A549 (cell line): ENCODE measurements at regions not wholly inside any gene's neighbourhood (a gene's known extent, or its start where the extent isn't known, plus 50 kb on each side); places are given as distances from the start of the nearest gene placed in this dataset.

Experiments
- ATAC-seq, 2 experiments: fragments of 200-7000 bp in 1 of 2; fragments of >200 bp in 1 of 2; cut with Nextera tagmentation in 1 of 2; cut with Tn5 transposase in 1 of 2; 3 replicates each; pipeline versions ENCODE4 v1.8.0 to v1.9.1; 2018 to 2020; ENCODE audit warnings: mild to moderate bottlenecking in 1 of 2, moderate library complexity in 1 of 2
- CTCF ChIA-PET: fragments of 300-600 bp; sonication (Branson Sonifier 250); formaldehyde crosslinking; extraction: SDS; loops from one replicate; lab custom pipeline; 2021; ENCODE audit warnings: antibody characterized with exemption, inconsistent platforms; lab: Yijun Ruan, JAX
- POLR2A ChIA-PET: fragments of 350-600 bp; formaldehyde crosslinking; extraction: SDS; loops from one replicate; lab custom pipeline; 2021; ENCODE audit warnings: antibody characterized with exemption, inconsistent platforms; lab: Yijun Ruan, JAX
- DNase-seq, 2 experiments: peaks; one replicate each; pipeline versions ENCODE4 v3.0.0 to v3.0.0-alpha.2; 2011 to 2016; ENCODE audit warnings: low read depth in 1 of 2, low spot score in 1 of 2
- FAIRE-seq: peaks from 2 replicates; lab custom pipeline; 2011; peaks lifted over from hg19 to GRCh38; lab: Jason Lieb, UNC
- H3K27ac ChIP-seq, 2 experiments: fragments of >200 bp; sonication (Bioruptor Twin); formaldehyde crosslinking; 3 replicates each; pipeline ENCODE4 v1.5.1; 2016 to 2017
- H3K4me1 ChIP-seq: fragments of >200 bp; sonication (Bioruptor Twin); formaldehyde crosslinking; 3 replicates; pipeline ENCODE4 v1.6.1; 2016
- H3K4me2 ChIP-seq: fragments of >200 bp; sonication (Bioruptor Twin); formaldehyde crosslinking; 3 replicates; pipeline ENCODE4 v1.6.1; 2016
- H3K4me3 ChIP-seq: fragments of >200 bp; sonication (Bioruptor Twin); formaldehyde crosslinking; 3 replicates; pipeline ENCODE4 v1.5.1; 2016
- H3K9me3 ChIP-seq: fragments of >200 bp; sonication (Bioruptor Twin); formaldehyde crosslinking; 3 replicates; pipeline ENCODE4 v1.6.1; 2016
- CBX2 ChIP-seq: fragments of 200-600 bp; sonication (generic); IDR thresholded peaks from 2 replicates; pipeline ENCODE4 v1.6.1; 2016; ENCODE audit warnings: low read depth, mild to moderate bottlenecking, borderline replicate concordance
- CEBPB ChIP-seq, 2 experiments: fragments of >200 bp in 1 of 2; sonication (Bioruptor Twin) in 1 of 2; formaldehyde crosslinking in 1 of 2; IDR thresholded peaks; 2 replicates each; pipeline ENCODE4 v1.6.1; 2012 to 2016
- CHD2 ChIP-seq: fragments of 150-350 bp; IDR thresholded peaks from 2 replicates; pipeline ENCODE4 v1.6.1; 2014; ENCODE audit warnings: low read length; ENCODE audit not compliant: partially characterized antibody
- EHMT2 ChIP-seq: fragments of 200-600 bp; sonication (generic); IDR thresholded peaks from 2 replicates; pipeline ENCODE4 v1.6.1; 2016; ENCODE audit warnings: antibody characterized with exemption, low read depth, mild to moderate bottlenecking, moderate library complexity
- FOSL2 ChIP-seq, 2 experiments: fragments of 450-650 bp in 1 of 2; fragments of >200 bp in 1 of 2; sonication (Bioruptor Twin) in 1 of 2; formaldehyde crosslinking; IDR thresholded peaks; 2 replicates each; pipeline versions ENCODE4 v1.5.0 to v1.6.1; 2016 to 2020; ENCODE audit warnings: mild to moderate bottlenecking in 1 of 2, moderate library complexity in 1 of 2
- HOXA7 ChIP-seq: fragments of 250-450 bp; sonication (Bioruptor Pico); IDR thresholded peaks from 2 replicates; pipeline ENCODE4 v1.5.0; 2020; ENCODE audit warnings: mild to moderate bottlenecking, moderate library complexity
- HOXB13 ChIP-seq: fragments of 250-450 bp; sonication (Bioruptor Pico); IDR thresholded peaks from 2 replicates; pipeline ENCODE4 v1.5.0; 2020; ENCODE audit warnings: low read depth, mild to moderate bottlenecking, moderate library complexity
- HOXB5 ChIP-seq: fragments of 250-450 bp; sonication (Bioruptor Pico); IDR thresholded peaks from 2 replicates; pipeline ENCODE4 v1.5.0; 2020; ENCODE audit warnings: mild to moderate bottlenecking, moderate library complexity
- JUN ChIP-seq, 2 experiments: fragments of >200 bp; sonication (Bioruptor Twin); formaldehyde crosslinking; IDR thresholded peaks; 2 replicates in 1 of 2; 3 replicates in 1 of 2; pipeline ENCODE4 v1.6.1; 2016 to 2017
- KDM5A ChIP-seq: fragments of 200-600 bp; sonication (generic); IDR thresholded peaks from 2 replicates; pipeline ENCODE4 v1.6.1; 2016; ENCODE audit warnings: antibody characterized with exemption, mild to moderate bottlenecking
- MAFK ChIP-seq: fragments of 450-650 bp; IDR thresholded peaks from 2 replicates; pipeline ENCODE4 v1.6.1; 2014; ENCODE audit not compliant: partially characterized antibody
- NFE2L2 ChIP-seq: fragments of 150-350 bp; conservative IDR thresholded peaks from 2 replicates; pipeline ENCODE4 v1.6.1; 2014; ENCODE audit warnings: low read length
- PHF8 ChIP-seq: fragments of 200-600 bp; sonication (generic); IDR thresholded peaks from 2 replicates; pipeline ENCODE4 v1.6.1; 2016; ENCODE audit warnings: low read depth, mild to moderate bottlenecking, antibody characterized with exemption, moderate library complexity, borderline replicate concordance
- POLR2AphosphoS2 ChIP-seq: conservative IDR thresholded peaks from 2 replicates; pipeline ENCODE4 v1.6.1; 2012; ENCODE audit warnings: low read length, improper control_type of control experiment, inconsistent platforms
- RAD21 ChIP-seq, 2 experiments: fragments of >200 bp in 1 of 2; sonication (Bioruptor Twin) in 1 of 2; formaldehyde crosslinking in 1 of 2; IDR thresholded peaks in 1 of 2; conservative IDR thresholded peaks in 1 of 2; 2 replicates in 1 of 2; 3 replicates in 1 of 2; pipeline ENCODE4 v1.6.1; 2012 to 2018; ENCODE audit warnings: inconsistent platforms in 1 of 2
- RCOR1 ChIP-seq: fragments of 150-350 bp; IDR thresholded peaks from 2 replicates; pipeline ENCODE4 v1.6.1; 2014; ENCODE audit warnings: antibody characterized with exemption, low read length, low read depth
- RNF2 ChIP-seq: fragments of 200-600 bp; sonication (generic); IDR thresholded peaks from 2 replicates; pipeline ENCODE4 v1.6.1; 2016; ENCODE audit warnings: low read depth, mild to moderate bottlenecking, antibody characterized with exemption, moderate library complexity, borderline replicate concordance
- SREBF2 ChIP-seq: fragments of 450-650 bp; IDR thresholded peaks from 2 replicates; pipeline ENCODE4 v1.6.1; 2014; ENCODE audit warnings: mild to moderate bottlenecking, moderate library complexity
- TP53 ChIP-seq: fragments of 250-450 bp; sonication (Bioruptor Pico); IDR thresholded peaks from 2 replicates; pipeline ENCODE4 v1.5.0; 2021; ENCODE audit warnings: mild to moderate bottlenecking, moderate library complexity
- ZFP36 ChIP-seq: fragments of 450-650 bp; IDR thresholded peaks from 2 replicates; pipeline ENCODE4 v1.6.1; 2014; ENCODE audit warnings: borderline replicate concordance; ENCODE audit not compliant: partially characterized antibody
- ZNF302 ChIP-seq: fragments of 250-450 bp; sonication (Bioruptor Pico); IDR thresholded peaks from 2 replicates; pipeline ENCODE4 v1.9.0; 2021; ENCODE audit warnings: inconsistent platforms, mild to moderate bottlenecking, moderate library complexity
- WGBS: methylation state at CpG from one replicate; pipeline ENCODE4 v1.1.6; 2017; ENCODE audit errors: missing lambda C conversion rate; 5-methylcytosine and 5-hydroxymethylcytosine counted together
- TF ChIP-seq, protein P1 (sequence below): fragments of 450-650 bp; IDR thresholded peaks from 2 replicates; pipeline ENCODE4 v1.6.1; 2014; ENCODE audit warnings: antibody characterized with exemption
- TF ChIP-seq, protein P2 (sequence below): fragments of >200 bp; sonication (Bioruptor Twin); formaldehyde crosslinking; IDR thresholded peaks from 3 replicates; pipeline ENCODE4 v1.6.1; 2016
- TF ChIP-seq, protein P3 (sequence below): fragments of 250-450 bp; sonication (Bioruptor Pico); IDR thresholded peaks from 2 replicates; pipeline ENCODE4 v1.5.0; 2021; ENCODE audit warnings: mild to moderate bottlenecking, moderate library complexity, borderline replicate concordance
- TF ChIP-seq, protein P4 (sequence below): fragments of 250-450 bp; sonication (Bioruptor Pico); IDR thresholded peaks from 2 replicates; pipeline ENCODE4 v1.5.0; 2020; ENCODE audit warnings: low read depth, mild to moderate bottlenecking, moderate library complexity

DNA sequence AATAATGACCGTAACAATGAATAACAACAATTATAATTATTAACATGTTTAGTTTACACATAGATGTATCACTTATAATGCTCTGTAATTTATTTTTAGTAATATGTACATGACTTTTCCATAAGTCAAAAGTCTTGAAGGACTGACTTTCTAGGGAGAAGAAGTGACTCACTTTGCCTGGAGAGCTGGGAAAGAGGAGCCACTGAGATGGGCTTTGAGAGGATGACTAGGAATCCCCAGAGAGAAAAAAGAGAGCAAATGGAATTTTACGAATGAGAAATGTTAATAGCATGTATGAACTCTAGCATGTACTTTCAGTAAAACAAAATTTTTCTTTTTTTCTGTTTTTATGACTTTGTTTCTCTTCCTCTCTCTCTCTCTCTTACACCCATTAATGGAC, 67.8 kb upstream of the RALY start:
- CTCF ChIA-PET = no interaction called here
- no peaks in the 10 kb centered on the region for H3K9me3 ChIP-seq
- ATAC-seq = no peak
- H3K4me1 ChIP-seq = no peaks in the 10 kb centered on the region
- no peak for FAIRE-seq
- no peak for DNase-seq
- H3K4me3 ChIP-seq = no peak overlapping the region
- no peak for TF ChIP-seq RAD21 (conservative IDR thresholded peaks at IDR 0.05 in 1 of 2, IDR thresholded peaks at IDR 0.05 in 1 of 2)
- TF ChIP-seq, protein P1, sequence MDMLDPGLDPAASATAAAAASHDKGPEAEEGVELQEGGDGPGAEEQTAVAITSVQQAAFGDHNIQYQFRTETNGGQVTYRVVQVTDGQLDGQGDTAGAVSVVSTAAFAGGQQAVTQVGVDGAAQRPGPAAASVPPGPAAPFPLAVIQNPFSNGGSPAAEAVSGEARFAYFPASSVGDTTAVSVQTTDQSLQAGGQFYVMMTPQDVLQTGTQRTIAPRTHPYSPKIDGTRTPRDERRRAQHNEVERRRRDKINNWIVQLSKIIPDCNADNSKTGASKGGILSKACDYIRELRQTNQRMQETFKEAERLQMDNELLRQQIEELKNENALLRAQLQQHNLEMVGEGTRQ = no peak
- TF ChIP-seq PHF8 = no peak
- no peak for TF ChIP-seq MAFK
- no peak for TF ChIP-seq CBX2
- no peak for TF ChIP-seq POLR2AphosphoS2
- TF ChIP-seq JUN (IDR thresholded peaks at IDR 0.05) = no peak
- TF ChIP-seq ZNF302 (CRISPR knock-in tag) = no peak
- TF ChIP-seq, all 56 proteins: peak for 0
- POLR2A ChIA-PET = no interaction called here
- Histone ChIP-seq H3K27ac (no peak overlapping the region), H3K4me2 (no peak overlapping the region)
- 51% methylated on average over 2 of the region's 2 CpGs for WGBS

DNA sequence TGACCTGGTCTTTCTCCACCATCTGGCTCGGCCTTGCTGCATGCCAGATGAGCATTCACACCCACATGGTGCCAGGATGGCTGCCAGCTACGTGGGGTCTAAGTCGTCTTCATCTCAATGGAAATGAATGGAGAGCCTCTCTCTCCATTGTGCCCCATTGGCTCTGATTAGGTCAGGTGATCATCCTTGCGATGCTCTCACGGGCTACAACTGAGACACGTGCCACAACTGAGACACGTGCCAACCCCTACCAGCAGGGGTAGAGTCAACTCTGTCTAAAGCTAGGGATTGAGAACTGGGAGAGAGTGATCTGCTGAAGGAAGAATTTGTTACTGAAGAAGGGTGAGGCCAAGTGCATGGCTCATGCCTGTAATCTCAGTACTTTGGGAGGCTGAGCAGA, 67.3 kb upstream of the RALY start:
- WGBS = 75% methylated on average over 7 of the region's 7 CpGs
- POLR2A ChIA-PET = interaction anchor here (0.6 kb wide), 1 partner anchor 221 kb away, joined by 10 read pairs; no protein-coding TSS in a partner anchor
- no peak for FAIRE-seq
- CTCF ChIA-PET = interaction anchor here (2.7 kb wide), 1 partner anchor 11 kb away, joined by 10 read pairs; no protein-coding TSS in a partner anchor
- no peaks in the 10 kb centered on the region for H3K9me3 ChIP-seq
- no peak overlapping the region for H3K4me2 ChIP-seq
- no peaks in the 10 kb centered on the region for H3K4me1 ChIP-seq
- no peak overlapping the region for H3K4me3 ChIP-seq
- no peak for ATAC-seq
- DNase-seq = no peak
- TF ChIP-seq HOXA7 (CRISPR knock-in tag) (no peak), EHMT2 (no peak), SREBF2 (no peak), CHD2 (no peak), HOXB13 (CRISPR knock-in tag) (no peak), ZFP36 (no peak)
- TF ChIP-seq, protein P2, sequence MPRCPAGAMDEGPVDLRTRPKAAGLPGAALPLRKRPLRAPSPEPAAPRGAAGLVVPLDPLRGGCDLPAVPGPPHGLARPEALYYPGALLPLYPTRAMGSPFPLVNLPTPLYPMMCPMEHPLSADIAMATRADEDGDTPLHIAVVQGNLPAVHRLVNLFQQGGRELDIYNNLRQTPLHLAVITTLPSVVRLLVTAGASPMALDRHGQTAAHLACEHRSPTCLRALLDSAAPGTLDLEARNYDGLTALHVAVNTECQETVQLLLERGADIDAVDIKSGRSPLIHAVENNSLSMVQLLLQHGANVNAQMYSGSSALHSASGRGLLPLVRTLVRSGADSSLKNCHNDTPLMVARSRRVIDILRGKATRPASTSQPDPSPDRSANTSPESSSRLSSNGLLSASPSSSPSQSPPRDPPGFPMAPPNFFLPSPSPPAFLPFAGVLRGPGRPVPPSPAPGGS = no peak
- TF ChIP-seq, protein P3, sequence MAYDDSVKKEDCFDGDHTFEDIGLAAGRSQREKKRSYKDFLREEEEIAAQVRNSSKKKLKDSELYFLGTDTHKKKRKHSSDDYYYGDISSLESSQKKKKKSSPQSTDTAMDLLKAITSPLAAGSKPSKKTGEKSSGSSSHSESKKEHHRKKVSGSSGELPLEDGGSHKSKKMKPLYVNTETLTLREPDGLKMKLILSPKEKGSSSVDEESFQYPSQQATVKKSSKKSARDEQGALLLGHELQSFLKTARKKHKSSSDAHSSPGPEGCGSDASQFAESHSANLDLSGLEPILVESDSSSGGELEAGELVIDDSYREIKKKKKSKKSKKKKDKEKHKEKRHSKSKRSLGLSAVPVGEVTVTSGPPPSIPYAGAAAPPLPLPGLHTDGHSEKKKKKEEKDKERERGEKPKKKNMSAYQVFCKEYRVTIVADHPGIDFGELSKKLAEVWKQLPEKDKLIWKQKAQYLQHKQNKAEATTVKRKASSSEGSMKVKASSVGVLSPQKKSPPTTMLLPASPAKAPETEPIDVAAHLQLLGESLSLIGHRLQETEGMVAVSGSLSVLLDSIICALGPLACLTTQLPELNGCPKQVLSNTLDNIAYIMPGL (CRISPR knock-in tag) = no peak
- TF ChIP-seq, protein P1 = no peak
- no peak overlapping the region for H3K27ac ChIP-seq

DNA sequence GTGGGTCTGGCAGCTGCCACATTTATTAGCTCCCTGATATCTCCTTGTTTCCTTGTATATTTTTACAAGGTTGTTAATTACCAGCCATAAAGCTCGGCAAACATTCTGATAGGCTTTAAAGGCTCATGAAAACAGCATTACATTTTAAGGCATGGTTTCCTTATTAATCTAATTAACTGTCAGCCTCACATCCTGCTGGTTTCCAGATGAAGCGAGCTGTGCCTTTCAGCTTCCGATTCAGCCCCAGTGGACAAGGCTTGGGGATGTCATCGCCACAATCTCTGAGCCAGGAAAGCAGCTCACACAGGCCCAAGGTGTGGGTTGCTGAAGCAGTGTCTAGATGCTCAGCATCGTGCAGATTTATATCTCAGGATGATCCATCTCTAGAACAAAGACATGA, 66.0 kb upstream of the RALY start:
- ChIA-PET POLR2A (no interaction called here), CTCF (interaction anchor here (0.9 to 2.7 kb wide), 5 partner anchors 8 to 95 kb away, joined by 3 to 10 read pairs (median 4); no protein-coding TSS in a partner anchor)
- no peaks in the 10 kb centered on the region for H3K9me3 ChIP-seq
- H3K27ac ChIP-seq = no peak overlapping the region
- WGBS = 60% methylated on average over 5 of the region's 5 CpGs
- DNase-seq (no peak), ATAC-seq (no peak), FAIRE-seq (no peak)
- H3K4me1 ChIP-seq = no peaks in the 10 kb centered on the region
- H3K4me2 ChIP-seq = no peak overlapping the region
- H3K4me3 ChIP-seq = no peak overlapping the region
- no peak for TF ChIP-seq RCOR1
- TF ChIP-seq CEBPB (IDR thresholded peaks at IDR 0.05) = no peak
- TF ChIP-seq RNF2 = no peak
- TF ChIP-seq NFE2L2 = no peak
- no peak for TF ChIP-seq CBX2
- no peak for TF ChIP-seq TP53 (CRISPR knock-in tag)
- TF ChIP-seq FOSL2 (IDR thresholded peaks at IDR 0.05) = no peak
- TF ChIP-seq FOSL2 (CRISPR knock-in tag; IDR thresholded peaks at IDR 0.05) = no peak
- no peak for TF ChIP-seq MAFK
- TF ChIP-seq, protein P4, sequence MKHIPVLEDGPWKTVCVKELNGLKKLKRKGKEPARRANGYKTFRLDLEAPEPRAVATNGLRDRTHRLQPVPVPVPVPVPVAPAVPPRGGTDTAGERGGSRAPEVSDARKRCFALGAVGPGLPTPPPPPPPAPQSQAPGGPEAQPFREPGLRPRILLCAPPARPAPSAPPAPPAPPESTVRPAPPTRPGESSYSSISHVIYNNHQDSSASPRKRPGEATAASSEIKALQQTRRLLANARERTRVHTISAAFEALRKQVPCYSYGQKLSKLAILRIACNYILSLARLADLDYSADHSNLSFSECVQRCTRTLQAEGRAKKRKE = no peak
- TF ChIP-seq KDM5A = no peak
- no peak for TF ChIP-seq HOXB5 (CRISPR knock-in tag)
- TF ChIP-seq, protein P1 = no peak
